MV-4-11 (cell line): ENCODE measurements at regions not wholly inside any gene's neighbourhood (a gene's known extent, or its start where the extent isn't known, plus 50 kb on each side); places are given as distances from the start of the nearest gene placed in this dataset.

Source experiments
- DNase-seq: peaks from one replicate; lab custom pipeline; 2025; lab: John Stamatoyannopoulos, UW

- no peak for DNase-seq
These were observed 169.4 kb downstream of the TEX36 start for GRCh38 chr10:125513429-125514182.

GRCh38 chr10:125510998-125511397, 172.0 kb downstream of the TEX36 start:
- no peak for DNase-seq

GRCh38 chr10:125505648-125506047, 177.3 kb downstream of the TEX36 start:
- DNase-seq, result no peak

- no peak for DNase-seq
These were observed 180.7 kb downstream of the TEX36 start for GRCh38 chr10:125502276-125502675.

- no peak for DNase-seq
These were observed 187.6 kb downstream of the TEX36 start for GRCh38 chr10:125495386-125495785.

GRCh38 chr10:125494651-125495239, 188.2 kb downstream of the TEX36 start:
- DNase-seq, result no peak

GRCh38 chr10:125491381-125491780, 191.6 kb downstream of the TEX36 start:
- no peak for DNase-seq

- no peak for DNase-seq
These were observed 193.2 kb downstream of the TEX36 start for GRCh38 chr10:125489731-125490130.

GRCh38 chr10:125485665-125486064, 197.3 kb downstream of the TEX36 start:
- DNase-seq, result no peak

- DNase-seq, result no peak
These were observed 198.8 kb downstream of the TEX36 start for GRCh38 chr10:125484035-125484732.

- DNase-seq, result no peak
These were observed 200.3 kb downstream of the TEX36 start for GRCh38 chr10:125482637-125483036.

- no peak for DNase-seq
These were observed 200.9 kb downstream of the TEX36 start for GRCh38 chr10:125482108-125482507.

- no peak for DNase-seq
These were observed 203.9 kb downstream of the TEX36 start for GRCh38 chr10:125479059-125479458.

- no peak for DNase-seq
These were observed 207.1 kb downstream of the TEX36 start for GRCh38 chr10:125475815-125476214.

- no peak for DNase-seq
These were observed 209.7 kb downstream of the TEX36 start for GRCh38 chr10:125473143-125473793.

GRCh38 chr10:125472010-125472607, 210.9 kb downstream of the TEX36 start:
- no peak for DNase-seq

GRCh38 chr10:125468278-125468677, 214.7 kb downstream of the TEX36 start:
- no peak for DNase-seq

- DNase-seq, result no peak
These were observed 216.3 kb downstream of the TEX36 start for GRCh38 chr10:125466685-125467084.

GRCh38 chr10:125462845-125463244, 220.1 kb downstream of the TEX36 start:
- DNase-seq, result no peak

- DNase-seq, result no peak
These were observed 222.6 kb downstream of the TEX36 start for GRCh38 chr10:125460326-125460725.

GRCh38 chr10:125457406-125457805, 225.6 kb downstream of the TEX36 start:
- DNase-seq, result no peak

- DNase-seq, result no peak
These were observed 227.1 kb downstream of the TEX36 start for GRCh38 chr10:125455855-125456254.
